ENCODE measurements at regions not wholly inside any gene's neighbourhood (a gene's known extent, or its start where the extent isn't known, plus 50 kb on each side); places are given as distances from the start of the nearest gene placed in this dataset.

GRCh38 chr3:167918686-167919085 is 177.0 kb downstream of the GOLIM4 start:
- no peak overlapping the region for H3K4me3 ChIP-seq (ENCODE audit: low read length)
- no peaks in the 10 kb centered on the region for H3K79me2 ChIP-seq (ENCODE audit: control insufficient read depth, insufficient read depth, low read length)
- H3K27ac ChIP-seq (ENCODE audit: low read depth, low read length) = no peak overlapping the region
- no peaks in the 10 kb centered on the region for H3K79me1 ChIP-seq (ENCODE audit: low read length)
- no peak overlapping the region for H2BK120ac ChIP-seq (ENCODE audit: low read depth, low read length)
- H3K4ac ChIP-seq (ENCODE audit: low read depth, low read length) = no peak overlapping the region
- H4K8ac ChIP-seq (ENCODE audit: low read depth, low read length) = no peak overlapping the region
- WGBS (ENCODE audit: extremely low coverage, insufficient coverage, low lambda C conversion rate) = no CpG with 5 or more reads among the region's 2 CpGs
- no peaks in the 10 kb centered on the region for H3K4me1 ChIP-seq (ENCODE audit: control insufficient read depth, low read depth, low read length)
- no peak overlapping the region for H3K23ac ChIP-seq (ENCODE audit: low read length)
- no peak overlapping the region for H2AK5ac ChIP-seq (ENCODE audit: low read length)
- no peak overlapping the region for H4K5ac ChIP-seq (ENCODE audit: low read length)
- H3K4me2 ChIP-seq (ENCODE audit: low read length) = no peak overlapping the region
- no peak overlapping the region for H2BK5ac ChIP-seq (ENCODE audit: low read length)
- no peaks in the 10 kb centered on the region for H3K27me3 ChIP-seq (ENCODE audit: insufficient read depth, low read length, poor library complexity)
- no peak overlapping the region for H3K9ac ChIP-seq (ENCODE audit: low read length)
- no peak overlapping the region for H3K18ac ChIP-seq (ENCODE audit: low read length)
- H2BK15ac ChIP-seq (replicated peaks; ENCODE audit: low read depth) = no peak overlapping the region
- H3K36me3 ChIP-seq (ENCODE audit: control insufficient read depth, insufficient read depth, low read length) = no peaks in the 10 kb centered on the region
- DNase-seq = no peak
- no peak overlapping the region for H3K56ac ChIP-seq (ENCODE audit: low read length)

- no peaks in the 10 kb centered on the region for H3K36me3 ChIP-seq (ENCODE audit: control insufficient read depth, insufficient read depth, low read length)
- no peak overlapping the region for H2BK5ac ChIP-seq (ENCODE audit: low read length)
- no CpG with 5 or more reads among the region's 4 CpGs for WGBS (ENCODE audit: extremely low coverage, insufficient coverage, low lambda C conversion rate)
- no peaks in the 10 kb centered on the region for H3K27me3 ChIP-seq (ENCODE audit: insufficient read depth, low read length, poor library complexity)
- no peak overlapping the region for H2BK15ac ChIP-seq (replicated peaks; ENCODE audit: low read depth)
- no peaks in the 10 kb centered on the region for H3K79me2 ChIP-seq (ENCODE audit: control insufficient read depth, insufficient read depth, low read length)
- H2BK120ac ChIP-seq (ENCODE audit: low read depth, low read length) = no peak overlapping the region
- H3K9ac ChIP-seq (ENCODE audit: low read length) = no peak overlapping the region
- DNase-seq = no peak
- no peak overlapping the region for H3K27ac ChIP-seq (ENCODE audit: low read depth, low read length)
- H3K79me1 ChIP-seq (ENCODE audit: low read length) = no peaks in the 10 kb centered on the region
- H3K4me3 ChIP-seq (ENCODE audit: low read length) = no peak overlapping the region
- H3K56ac ChIP-seq (ENCODE audit: low read length) = no peak overlapping the region
- H3K18ac ChIP-seq (ENCODE audit: low read length) = no peak overlapping the region
- no peaks in the 10 kb centered on the region for H3K4me1 ChIP-seq (ENCODE audit: control insufficient read depth, low read depth, low read length)
- H4K5ac ChIP-seq (ENCODE audit: low read length) = no peak overlapping the region
- H3K4me2 ChIP-seq (ENCODE audit: low read length) = no peak overlapping the region
- H4K8ac ChIP-seq (ENCODE audit: low read depth, low read length) = no peak overlapping the region
- H3K4ac ChIP-seq (ENCODE audit: low read depth, low read length) = no peak overlapping the region
- no peak overlapping the region for H3K23ac ChIP-seq (ENCODE audit: low read length)
- no peak overlapping the region for H2AK5ac ChIP-seq (ENCODE audit: low read length)
Observed at GRCh38 chr3:167918008-167918596, 177.6 kb downstream of the GOLIM4 start.

- H4K8ac ChIP-seq (ENCODE audit: low read depth, low read length) = no peak overlapping the region
- H3K27ac ChIP-seq (ENCODE audit: low read depth, low read length) = no peak overlapping the region
- no peaks in the 10 kb centered on the region for H3K79me2 ChIP-seq (ENCODE audit: control insufficient read depth, insufficient read depth, low read length)
- H3K4ac ChIP-seq (ENCODE audit: low read depth, low read length) = no peak overlapping the region
- no peak overlapping the region for H3K4me2 ChIP-seq (ENCODE audit: low read length)
- H2BK120ac ChIP-seq (ENCODE audit: low read depth, low read length) = no peak overlapping the region
- no peak overlapping the region for H2BK5ac ChIP-seq (ENCODE audit: low read length)
- H2BK15ac ChIP-seq (replicated peaks; ENCODE audit: low read depth) = no peak overlapping the region
- no peaks in the 10 kb centered on the region for H3K4me1 ChIP-seq (ENCODE audit: control insufficient read depth, low read depth, low read length)
- no peaks in the 10 kb centered on the region for H3K79me1 ChIP-seq (ENCODE audit: low read length)
- H3K18ac ChIP-seq (ENCODE audit: low read length) = no peak overlapping the region
- no peak overlapping the region for H3K23ac ChIP-seq (ENCODE audit: low read length)
- H2AK5ac ChIP-seq (ENCODE audit: low read length) = no peak overlapping the region
- no CpG with 5 or more reads among the region's 4 CpGs for WGBS (ENCODE audit: extremely low coverage, insufficient coverage, low lambda C conversion rate)
- H4K5ac ChIP-seq (ENCODE audit: low read length) = no peak overlapping the region
- no peak overlapping the region for H3K4me3 ChIP-seq (ENCODE audit: low read length)
- H3K9ac ChIP-seq (ENCODE audit: low read length) = no peak overlapping the region
- no peak overlapping the region for H3K56ac ChIP-seq (ENCODE audit: low read length)
- peak; percentile 75 for DNase-seq
- H3K27me3 ChIP-seq (ENCODE audit: insufficient read depth, low read length, poor library complexity) = no peaks in the 10 kb centered on the region
- no peaks in the 10 kb centered on the region for H3K36me3 ChIP-seq (ENCODE audit: control insufficient read depth, insufficient read depth, low read length)
Observed at GRCh38 chr3:167913219-167913835, 177.8 kb downstream of the SERPINI1 start.

- Histone ChIP-seq H3K4me2 (ENCODE audit: low read length) (no peak overlapping the region), H2BK15ac (replicated peaks; ENCODE audit: low read depth) (no peak overlapping the region), H3K9ac (ENCODE audit: low read length) (no peak overlapping the region), H4K5ac (ENCODE audit: low read length) (no peak overlapping the region), H3K79me2 (ENCODE audit: control insufficient read depth, insufficient read depth, low read length) (no peaks in the 10 kb centered on the region), H3K27ac (ENCODE audit: low read depth, low read length) (no peak overlapping the region), H3K4me1 (ENCODE audit: control insufficient read depth, low read depth, low read length) (no peaks in the 10 kb centered on the region), H4K8ac (ENCODE audit: low read depth, low read length) (no peak overlapping the region), H2BK120ac (ENCODE audit: low read depth, low read length) (no peak overlapping the region), H3K36me3 (ENCODE audit: control insufficient read depth, insufficient read depth, low read length) (no peaks in the 10 kb centered on the region), H3K79me1 (ENCODE audit: low read length) (no peaks in the 10 kb centered on the region), H2AK5ac (ENCODE audit: low read length) (no peak overlapping the region), H3K56ac (ENCODE audit: low read length) (no peak overlapping the region), H3K18ac (ENCODE audit: low read length) (no peak overlapping the region), H3K23ac (ENCODE audit: low read length) (no peak overlapping the region), H2BK5ac (ENCODE audit: low read length) (no peak overlapping the region), H3K27me3 (ENCODE audit: insufficient read depth, low read length, poor library complexity) (no peaks in the 10 kb centered on the region), H3K4ac (ENCODE audit: low read depth, low read length) (no peak overlapping the region), H3K4me3 (ENCODE audit: low read length) (no peak overlapping the region)
- no peak for DNase-seq
- no CpG with 5 or more reads among the region's 6 CpGs for WGBS (ENCODE audit: extremely low coverage, insufficient coverage, low lambda C conversion rate)
Observed at GRCh38 chr3:167909952-167910351, 174.4 kb downstream of the SERPINI1 start.

- no peak overlapping the region for H2AK5ac ChIP-seq (ENCODE audit: low read length)
- no peak overlapping the region for H3K9ac ChIP-seq (ENCODE audit: low read length)
- no peak overlapping the region for H3K23ac ChIP-seq (ENCODE audit: low read length)
- no peaks in the 10 kb centered on the region for H3K27me3 ChIP-seq (ENCODE audit: insufficient read depth, low read length, poor library complexity)
- WGBS (ENCODE audit: extremely low coverage, insufficient coverage, low lambda C conversion rate) = no CpG with 5 or more reads among the region's 1 CpG
- H3K79me2 ChIP-seq (ENCODE audit: control insufficient read depth, insufficient read depth, low read length) = no peaks in the 10 kb centered on the region
- no peak overlapping the region for H4K8ac ChIP-seq (ENCODE audit: low read depth, low read length)
- no peak overlapping the region for H4K5ac ChIP-seq (ENCODE audit: low read length)
- no peak overlapping the region for H3K4me2 ChIP-seq (ENCODE audit: low read length)
- no peak overlapping the region for H3K56ac ChIP-seq (ENCODE audit: low read length)
- no peaks in the 10 kb centered on the region for H3K36me3 ChIP-seq (ENCODE audit: control insufficient read depth, insufficient read depth, low read length)
- no peak overlapping the region for H3K4me3 ChIP-seq (ENCODE audit: low read length)
- no peak overlapping the region for H2BK120ac ChIP-seq (ENCODE audit: low read depth, low read length)
- H3K4ac ChIP-seq (ENCODE audit: low read depth, low read length) = no peak overlapping the region
- H3K18ac ChIP-seq (ENCODE audit: low read length) = no peak overlapping the region
- no peaks in the 10 kb centered on the region for H3K4me1 ChIP-seq (ENCODE audit: control insufficient read depth, low read depth, low read length)
- no peak overlapping the region for H2BK15ac ChIP-seq (replicated peaks; ENCODE audit: low read depth)
- H3K27ac ChIP-seq (ENCODE audit: low read depth, low read length) = no peak overlapping the region
- no peaks in the 10 kb centered on the region for H3K79me1 ChIP-seq (ENCODE audit: low read length)
- H2BK5ac ChIP-seq (ENCODE audit: low read length) = no peak overlapping the region
- no peak for DNase-seq
Observed at GRCh38 chr3:167909504-167909896, 174.0 kb downstream of the SERPINI1 start.
